GM12878 (cell line): ENCODE measurements at regions not wholly inside any gene's neighbourhood (a gene's known extent, or its start where the extent isn't known, plus 50 kb on each side); places are given as distances from the start of the nearest gene placed in this dataset.

Source experiments
- ATAC-seq: fragments of 200-7000 bp; cut with Tn5 transposase; 3 replicates; pipeline ENCODE4 v1.9.1; 2020; ENCODE audit warnings: mild to moderate bottlenecking, moderate library complexity
- BruUV-seq: library from RNA; stranded (reverse); fragments of 400-500 nt; replicated peaks from 2 replicates; lab custom pipeline; 2021; lab: Mats Ljungman, UMichigan
- CTCF ChIA-PET: fragments of 300-600 bp; sonication (Branson Sonifier 250); formaldehyde crosslinking; extraction: SDS; loops from one replicate; lab custom pipeline; 2021; ENCODE audit warnings: inconsistent platforms; lab: Yijun Ruan, JAX
- POLR2A ChIA-PET: fragments of 350-600 bp; formaldehyde crosslinking; extraction: SDS; loops from one replicate; lab custom pipeline; 2021; ENCODE audit warnings: inconsistent platforms; lab: Charles Lee
- RAD21 ChIA-PET: fragments of 300-600 bp; sonication (Branson Sonifier 250); formaldehyde crosslinking; loops from one replicate; lab custom pipeline; 2023; ENCODE audit warnings: antibody characterized with exemption; ENCODE audit not compliant: unreplicated experiment; lab: Charles Lee
- SMC1A ChIA-PET: fragments of 300-600 bp; sonication (Branson Sonifier 250); formaldehyde crosslinking; loops from one replicate; lab custom pipeline; 2023; ENCODE audit not compliant: unreplicated experiment, uncharacterized antibody; lab: Charles Lee
- DNase-seq: peaks from one replicate; pipeline ENCODE4 v3.0.0-alpha.2; 2011; ENCODE audit warnings: low read depth, low spot score
- FAIRE-seq: peaks from 3 replicates; lab custom pipeline; 2011; peaks lifted over from hg19 to GRCh38; lab: Jason Lieb, UNC
- H2AFZ ChIP-seq: 2 replicates; pipeline ENCODE4 v1.6.0; 2011; ENCODE audit warnings: low read depth, low read length, control low read depth; ENCODE audit not compliant: control insufficient read depth
- H3K27ac ChIP-seq: 2 replicates; pipeline ENCODE4 v1.5.1; 2011; ENCODE audit warnings: control low read depth; ENCODE audit not compliant: control insufficient read depth, insufficient read depth
- H3K27me3 ChIP-seq, 2 experiments: replicated peaks in 1 of 2; 2 replicates each; pipeline versions ENCODE4 v1.6.0 to v1.6.1; 2011; ENCODE audit warnings: low read length in 1 of 2; ENCODE audit not compliant: control insufficient read depth in 2 of 2, insufficient read depth in 2 of 2
- H3K36me3 ChIP-seq, 2 experiments: 2 replicates each; pipeline ENCODE4 v1.5.1; 2011; ENCODE audit warnings: low read length in 1 of 2; ENCODE audit not compliant: control insufficient read depth in 2 of 2, insufficient read depth in 2 of 2
- H3K4me1 ChIP-seq: 2 replicates; pipeline ENCODE4 v1.6.1; 2011; ENCODE audit warnings: mild to moderate bottlenecking, low read length, moderate library complexity, mixed read lengths; ENCODE audit not compliant: control insufficient read depth, insufficient read depth
- H3K4me2 ChIP-seq: 2 replicates; pipeline ENCODE4 v1.6.0; 2011; ENCODE audit warnings: control low read depth; ENCODE audit not compliant: control insufficient read depth, insufficient read depth
- H3K4me3 ChIP-seq: fragments of 200-600 bp; sonication (generic); 2 replicates; pipeline ENCODE4 v1.5.1; 2016
- H3K79me2 ChIP-seq: 2 replicates; pipeline ENCODE4 v1.6.0; 2011; ENCODE audit warnings: low read length; ENCODE audit not compliant: control insufficient read depth, insufficient read depth
- H3K9ac ChIP-seq: 2 replicates; pipeline ENCODE4 v1.8.0; 2011; ENCODE audit warnings: low read length, control low read depth, mixed read lengths; ENCODE audit not compliant: control insufficient read depth, insufficient read depth
- H3K9me3 ChIP-seq: replicated peaks from 3 replicates; pipeline ENCODE4 v1.5.1; 2011; ENCODE audit warnings: mild to moderate bottlenecking, low read length; ENCODE audit not compliant: control insufficient read depth, insufficient read depth
- H4K20me1 ChIP-seq: 2 replicates; pipeline ENCODE4 v1.6.0; 2011; ENCODE audit not compliant: control insufficient read depth, insufficient read depth
- CREB1 ChIP-seq: IDR thresholded peaks from 2 replicates; pipeline ENCODE4 v1.6.1; 2012; ENCODE audit warnings: low read depth, mild to moderate bottlenecking, inconsistent platforms
- MAX ChIP-seq: IDR thresholded peaks from 2 replicates; pipeline ENCODE4 v1.6.1; 2012; ENCODE audit warnings: low read depth, low read length, improper control_type of control experiment
- RB1 ChIP-seq: fragments of 450-650 bp; formaldehyde crosslinking; IDR thresholded peaks from 2 replicates; pipeline ENCODE4 v1.6.1; 2017; ENCODE audit warnings: mild to moderate bottlenecking, borderline replicate concordance
- RELA ChIP-seq: fragments of 450-650 bp; IDR thresholded peaks from 2 replicates; pipeline ENCODE4 v1.8.0; 2014; ENCODE audit warnings: borderline replicate concordance; ENCODE audit not compliant: partially characterized antibody
- WGBS: methylation state at CpG from one replicate; pipeline ENCODE4 v1.1.6; 2016; ENCODE audit warnings: low lambda C conversion rate; ENCODE audit not compliant: insufficient replicate concordance, insufficient coverage; ENCODE audit errors: missing lambda C conversion rate; 5-methylcytosine and 5-hydroxymethylcytosine counted together
- in situ Hi-C: fragments of 300-500 bp; cut with MboI; formaldehyde crosslinking; loops from 9 replicates; pipeline ENCODE4 v1.14.3; 2018; ENCODE audit warnings: mixed read lengths
- intact Hi-C: fragments of 100-400 bp; cut with micrococcal nuclease; formaldehyde crosslinking; loops from one replicate; pipeline ENCODE4 v1.14.2; 2022; ENCODE audit not compliant: unreplicated experiment
- TF ChIP-seq, protein P1 (sequence below): IDR thresholded peaks from 2 replicates; pipeline ENCODE4 v1.6.1; 2012; ENCODE audit warnings: mild to moderate bottlenecking, low read depth, low read length

- no TSS peak for BruUV-seq
- no peak overlapping the region for H2AFZ ChIP-seq
- no peaks in the 10 kb centered on the region for H3K4me1 ChIP-seq
- H3K9me3 ChIP-seq: no peaks in the 10 kb centered on the region
- H3K79me2 ChIP-seq: no peaks in the 10 kb centered on the region
- no peaks in the 10 kb centered on the region for H3K27me3 ChIP-seq
- H4K20me1 ChIP-seq: no peaks in the 10 kb centered on the region
- TF ChIP-seq RELA (no peak), CREB1 (no peak), RB1 (no peak), MAX (no peak)
- TF ChIP-seq, protein P1, sequence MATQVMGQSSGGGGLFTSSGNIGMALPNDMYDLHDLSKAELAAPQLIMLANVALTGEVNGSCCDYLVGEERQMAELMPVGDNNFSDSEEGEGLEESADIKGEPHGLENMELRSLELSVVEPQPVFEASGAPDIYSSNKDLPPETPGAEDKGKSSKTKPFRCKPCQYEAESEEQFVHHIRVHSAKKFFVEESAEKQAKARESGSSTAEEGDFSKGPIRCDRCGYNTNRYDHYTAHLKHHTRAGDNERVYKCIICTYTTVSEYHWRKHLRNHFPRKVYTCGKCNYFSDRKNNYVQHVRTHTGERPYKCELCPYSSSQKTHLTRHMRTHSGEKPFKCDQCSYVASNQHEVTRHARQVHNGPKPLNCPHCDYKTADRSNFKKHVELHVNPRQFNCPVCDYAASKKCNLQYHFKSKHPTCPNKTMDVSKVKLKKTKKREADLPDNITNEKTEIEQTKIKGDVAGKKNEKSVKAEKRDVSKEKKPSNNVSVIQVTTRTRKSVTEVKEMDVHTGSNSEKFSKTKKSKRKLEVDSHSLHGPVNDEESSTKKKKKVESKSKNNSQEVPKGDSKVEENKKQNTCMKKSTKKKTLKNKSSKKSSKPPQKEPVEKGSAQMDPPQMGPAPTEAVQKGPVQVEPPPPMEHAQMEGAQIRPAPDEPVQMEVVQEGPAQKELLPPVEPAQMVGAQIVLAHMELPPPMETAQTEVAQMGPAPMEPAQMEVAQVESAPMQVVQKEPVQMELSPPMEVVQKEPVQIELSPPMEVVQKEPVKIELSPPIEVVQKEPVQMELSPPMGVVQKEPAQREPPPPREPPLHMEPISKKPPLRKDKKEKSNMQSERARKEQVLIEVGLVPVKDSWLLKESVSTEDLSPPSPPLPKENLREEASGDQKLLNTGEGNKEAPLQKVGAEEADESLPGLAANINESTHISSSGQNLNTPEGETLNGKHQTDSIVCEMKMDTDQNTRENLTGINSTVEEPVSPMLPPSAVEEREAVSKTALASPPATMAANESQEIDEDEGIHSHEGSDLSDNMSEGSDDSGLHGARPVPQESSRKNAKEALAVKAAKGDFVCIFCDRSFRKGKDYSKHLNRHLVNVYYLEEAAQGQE: no peak
- ChIA-PET RAD21 (interaction anchor here (0.7 kb wide), 1 partner anchor 36 kb away, joined by 3 read pairs; no protein-coding TSS in a partner anchor), POLR2A (no interaction called here), CTCF (interaction anchor here (2.3 kb wide), 1 partner anchor 11 kb away, joined by 7 read pairs; no protein-coding TSS in a partner anchor), SMC1A (interaction anchor here (0.6 to 2.6 kb wide), 7 partner anchors 9 to 251 kb away, joined by 3 to 11 read pairs (median 3); no protein-coding TSS in a partner anchor)
- DNase-seq (no peak), FAIRE-seq (no peak), ATAC-seq (no peak)
- in situ Hi-C loops (no loop called here), intact Hi-C loops (no loop called here)
- H3K27ac ChIP-seq: no peak overlapping the region
- no peaks in the 10 kb centered on the region for H3K36me3 ChIP-seq
- 51% methylated on average over 5 of the region's 5 CpGs for WGBS
- no peak overlapping the region for H3K4me2 ChIP-seq
- H3K9ac ChIP-seq: no peak overlapping the region
- no peak overlapping the region for H3K4me3 ChIP-seq
Observed at GRCh38 chr12:75592086-75592485, 80.7 kb upstream of the KRR1 start.
